RWPE2 (cell line): ENCODE measurements at regions not wholly inside any gene's neighbourhood (a gene's known extent, or its start where the extent isn't known, plus 50 kb on each side); places are given as distances from the start of the nearest gene placed in this dataset.

ENCODE experiments used
- ATAC-seq: fragments of 200-7000 bp; cut with Tn5 transposase; 3 replicates; pipeline ENCODE4 v1.9.1; 2021; ENCODE audit warnings: low read depth
- DNase-seq: peaks from one replicate; pipeline ENCODE4 v3.0.0-alpha.2; 2020; ENCODE audit warnings: low spot score
- H3K27ac ChIP-seq: fragments of 450-650 bp; 2 replicates; pipeline ENCODE4 v1.5.1; 2017; ENCODE audit warnings: mild to moderate bottlenecking; ENCODE audit not compliant: poor library complexity, severe bottlenecking
- H3K27me3 ChIP-seq: fragments of 250-450 bp; sonication (Bioruptor Pico); 2 replicates; pipeline ENCODE4 v1.5.1; 2021; ENCODE audit warnings: mild to moderate bottlenecking, moderate library complexity; ENCODE audit not compliant: insufficient read depth, poor library complexity, severe bottlenecking
- H3K36me3 ChIP-seq: fragments of 250-450 bp; sonication (Bioruptor Pico); 2 replicates; pipeline ENCODE4 v1.5.1; 2020; ENCODE audit warnings: low read depth, mild to moderate bottlenecking, moderate library complexity
- H3K4me1 ChIP-seq: fragments of 250-450 bp; sonication (Bioruptor Pico); 2 replicates; pipeline ENCODE4 v1.5.1; 2021; ENCODE audit warnings: mild to moderate bottlenecking, moderate library complexity; ENCODE audit not compliant: insufficient read depth, poor library complexity, severe bottlenecking
- H3K4me3 ChIP-seq: fragments of 250-450 bp; sonication (Bioruptor Pico); 2 replicates; pipeline ENCODE4 v1.5.1; 2021; ENCODE audit warnings: mild to moderate bottlenecking, moderate library complexity; ENCODE audit not compliant: severe bottlenecking
- H3K9me3 ChIP-seq: fragments of 250-450 bp; sonication (Bioruptor Pico); 2 replicates; pipeline ENCODE4 v1.5.1; 2021; ENCODE audit warnings: mild to moderate bottlenecking, moderate library complexity; ENCODE audit not compliant: severe bottlenecking
- CTCF ChIP-seq: fragments of 450-650 bp; IDR thresholded peaks from one replicate; pipeline ENCODE4 v1.5.1; 2017; ENCODE audit warnings: mild to moderate bottlenecking, moderate library complexity; ENCODE audit not compliant: poor library complexity, severe bottlenecking

- Histone ChIP-seq H3K27ac (no peak overlapping the region), H3K9me3 (no peaks in the 10 kb centered on the region), H3K4me1 (no peaks in the 10 kb centered on the region), H3K4me3 (no peak overlapping the region), H3K36me3 (no peaks in the 10 kb centered on the region), H3K27me3 (no peaks in the 10 kb centered on the region)
- ATAC-seq (no peak), DNase-seq (no peak)
- no peak for TF ChIP-seq CTCF
Observed at GRCh38 chr17:70332356-70333210, 163.3 kb downstream of the KCNJ2 start.

GRCh38 chr17:70336411-70336810 is 167.1 kb downstream of the KCNJ2 start:
- Histone ChIP-seq H3K36me3 (no peaks in the 10 kb centered on the region), H3K4me3 (no peak overlapping the region), H3K27me3 (no peaks in the 10 kb centered on the region), H3K9me3 (no peaks in the 10 kb centered on the region), H3K27ac (no peak overlapping the region), H3K4me1 (no peaks in the 10 kb centered on the region)
- DNase-seq (no peak), ATAC-seq (no peak)
- TF ChIP-seq CTCF: no peak

- no peak overlapping the region for H3K4me3 ChIP-seq
- H3K27me3 ChIP-seq: no peaks in the 10 kb centered on the region
- no peak overlapping the region for H3K27ac ChIP-seq
- no peaks in the 10 kb centered on the region for H3K9me3 ChIP-seq
- TF ChIP-seq CTCF: no peak
- no peak for ATAC-seq
- H3K4me1 ChIP-seq: no peaks in the 10 kb centered on the region
- DNase-seq: no peak
- H3K36me3 ChIP-seq: no peaks in the 10 kb centered on the region
Observed at GRCh38 chr17:70338946-70339354, 169.6 kb downstream of the KCNJ2 start.

- ATAC-seq (no peak), DNase-seq (no peak)
- no peak for TF ChIP-seq CTCF
- Histone ChIP-seq H3K36me3 (no peaks in the 10 kb centered on the region), H3K9me3 (no peaks in the 10 kb centered on the region), H3K4me3 (no peak overlapping the region), H3K27ac (no peak overlapping the region), H3K4me1 (no peaks in the 10 kb centered on the region), H3K27me3 (no peaks in the 10 kb centered on the region)
Observed at GRCh38 chr17:70343114-70343513, 173.8 kb downstream of the KCNJ2 start.
